CD4-positive, alpha-beta memory T cell (primary cell): ENCODE measurements at regions not wholly inside any gene's neighbourhood (a gene's known extent, or its start where the extent isn't known, plus 50 kb on each side); places are given as distances from the start of the nearest gene placed in this dataset.

Experiments used
- CTCF ChIA-PET: fragments of 350-600 bp; sonication (Branson Sonifier 250); formaldehyde crosslinking; loops from one replicate; lab custom pipeline; 2021; ENCODE audit warnings: inconsistent platforms; ENCODE audit not compliant: partially characterized antibody; lab: Charles Lee
- POLR2A ChIA-PET: fragments of 350-600 bp; sonication (Branson Sonifier 250); formaldehyde crosslinking; loops from one replicate; lab custom pipeline; 2021; ENCODE audit not compliant: partially characterized antibody; lab: Charles Lee
- DNase-seq, 5 donors: peaks; one replicate each; pipeline versions ENCODE4 v3.0.0 to v3.0.0-alpha.2; 2020 to 2022; ENCODE audit warnings: mixed read lengths in 1 of 5
- H3K27ac ChIP-seq: one replicate; pipeline ENCODE4 v1.7.0; 2013; ENCODE audit warnings: low read depth, low read length
- H3K27me3 ChIP-seq: 2 replicates; pipeline ENCODE4 v1.7.0; 2013; ENCODE audit warnings: mild to moderate bottlenecking, low read length, moderate library complexity; ENCODE audit not compliant: insufficient read depth
- H3K36me3 ChIP-seq: 2 replicates; pipeline ENCODE4 v1.7.0; 2013; ENCODE audit warnings: mild to moderate bottlenecking, low read length, moderate library complexity; ENCODE audit not compliant: insufficient read depth
- H3K4me1 ChIP-seq: 2 replicates; pipeline ENCODE4 v1.7.0; 2013; ENCODE audit warnings: mild to moderate bottlenecking, low read length, moderate library complexity; ENCODE audit not compliant: insufficient read depth
- H3K4me3 ChIP-seq, 2 donors: one replicate each; pipeline ENCODE4 v1.7.0; 2013; ENCODE audit warnings: low read length in 2 of 2, mild to moderate bottlenecking in 1 of 2
- H3K9me3 ChIP-seq, 2 donors: one replicate each; pipeline ENCODE4 v1.7.0; 2013; ENCODE audit warnings: low read length in 2 of 2, control low read depth in 1 of 2; ENCODE audit not compliant: control insufficient read depth in 1 of 2
- H3K27ac Mint-ChIP-seq, 7 donors: one replicate each; pipeline ENCODE4 v1.8.0; 2020 to 2021; ENCODE audit warnings: mixed read lengths in 7 of 7, mild to moderate bottlenecking in 6 of 7, inconsistent platforms in 3 of 7, moderate library complexity in 3 of 7
- H3K27me3 Mint-ChIP-seq, 2 donors: one replicate each; pipeline ENCODE4 v1.8.0; 2020 to 2021; ENCODE audit warnings: mixed read lengths in 2 of 2
- H3K36me3 Mint-ChIP-seq, 2 donors: one replicate each; pipeline ENCODE4 v1.8.0; 2020 to 2021; ENCODE audit warnings: mixed read lengths in 2 of 2, inconsistent platforms in 1 of 2, mild to moderate bottlenecking in 1 of 2
- H3K4me1 Mint-ChIP-seq, 4 donors: one replicate each; pipeline ENCODE4 v1.8.0; 2020 to 2021; ENCODE audit warnings: mixed read lengths in 4 of 4, mild to moderate bottlenecking in 1 of 4
- H3K4me3 Mint-ChIP-seq, 8 donors: one replicate each; pipeline ENCODE4 v1.8.0; 2020 to 2021; ENCODE audit warnings: mixed read lengths in 8 of 8, mild to moderate bottlenecking in 7 of 8, moderate library complexity in 6 of 8, inconsistent platforms in 3 of 8
- H3K9me3 Mint-ChIP-seq, 8 donors: one replicate each; pipeline ENCODE4 v1.8.0; 2020 to 2021; ENCODE audit warnings: mixed read lengths in 8 of 8, mild to moderate bottlenecking in 5 of 8, inconsistent platforms in 3 of 8, moderate library complexity in 1 of 8
- intact Hi-C: fragments of 100-400 bp; cut with micrococcal nuclease; formaldehyde crosslinking; loops from one replicate; pipeline ENCODE4 v1.15.1; 2023

GRCh38 chr16:85171004-85171758 is 58.9 kb upstream of the CIBAR2 start:
- Histone ChIP-seq H3K36me3 (no peaks in the 10 kb centered on the region), H3K4me3 (no peak overlapping the region), H3K4me1 (no peaks in the 10 kb centered on the region), H3K27ac (no peak overlapping the region), H3K9me3 (no peaks in the 10 kb centered on the region), H3K27me3 (peaks cover 6% of the 10 kb centered on the region)
- H3K36me3 Mint-ChIP-seq: no peaks in the 10 kb centered on the region
- H3K9me3 Mint-ChIP-seq: no peaks in the 10 kb centered on the region
- ChIA-PET CTCF (no interaction called here), POLR2A (no interaction called here)
- peak overlapping the region in 2 of 8 donors; percentile 29 to 70 for H3K4me3 Mint-ChIP-seq
- H3K4me1 Mint-ChIP-seq: peaks cover 0 to 3% (median 0%) of the 10 kb centered on the region in 4 donors
- H3K27ac Mint-ChIP-seq: no peak overlapping the region
- H3K27me3 Mint-ChIP-seq: peaks cover 32 to 55% of the 10 kb centered on the region in 2 donors
- intact Hi-C loops: no loop called here
- no peak for DNase-seq

GRCh38 chr16:85171759-85172454 is 59.6 kb upstream of the CIBAR2 start:
- H3K4me3 Mint-ChIP-seq: peak overlapping the region in 4 of 8 donors; percentile 6 to 30 (median 18)
- intact Hi-C loops: no loop called here

GRCh38 chr16:85172455-85173145 is 60.3 kb upstream of the CIBAR2 start:
- H3K36me3 Mint-ChIP-seq: no peaks in the 10 kb centered on the region
- Histone ChIP-seq H3K36me3 (no peaks in the 10 kb centered on the region), H3K27me3 (peaks cover 6% of the 10 kb centered on the region), H3K4me3 (no peak overlapping the region), H3K27ac (no peak overlapping the region), H3K9me3 (no peaks in the 10 kb centered on the region), H3K4me1 (no peaks in the 10 kb centered on the region)
- H3K9me3 Mint-ChIP-seq: no peaks in the 10 kb centered on the region
- POLR2A ChIA-PET: no interaction called here
- intact Hi-C loops: no loop called here
- no peaks in the 10 kb centered on the region for H3K4me1 Mint-ChIP-seq
- no peak for DNase-seq
- H3K27me3 Mint-ChIP-seq: peaks cover 33 to 53% of the 10 kb centered on the region in 2 donors
- CTCF ChIA-PET: no interaction called here
- peak overlapping the region in 2 of 8 donors; percentile 5 to 23 for H3K4me3 Mint-ChIP-seq
- H3K27ac Mint-ChIP-seq: no peak overlapping the region

More at GRCh38 chr16:85171759-85172454, 59.6 kb upstream of the CIBAR2 start:
- no peak for DNase-seq
- ChIA-PET CTCF (no interaction called here), POLR2A (no interaction called here)
- Histone ChIP-seq H3K4me3 (no peak overlapping the region), H3K27me3 (peaks cover 6% of the 10 kb centered on the region), H3K27ac (no peak overlapping the region), H3K36me3 (no peaks in the 10 kb centered on the region), H3K4me1 (no peaks in the 10 kb centered on the region), H3K9me3 (no peaks in the 10 kb centered on the region)
- peaks cover 33 to 53% of the 10 kb centered on the region in 2 donors for H3K27me3 Mint-ChIP-seq
- no peaks in the 10 kb centered on the region for H3K9me3 Mint-ChIP-seq
- no peak overlapping the region for H3K27ac Mint-ChIP-seq
- H3K36me3 Mint-ChIP-seq: no peaks in the 10 kb centered on the region
- no peaks in the 10 kb centered on the region for H3K4me1 Mint-ChIP-seq

GRCh38 chr16:85173146-85173980 is 61.1 kb upstream of the CIBAR2 start:
- Mint-ChIP-seq H3K27ac (no peak overlapping the region), H3K4me1 (no peaks in the 10 kb centered on the region), H3K9me3 (no peaks in the 10 kb centered on the region), H3K4me3 (no peak overlapping the region), H3K27me3 (peaks cover 33 to 53% of the 10 kb centered on the region in 2 donors), H3K36me3 (no peaks in the 10 kb centered on the region)
- Histone ChIP-seq H3K27me3 (peaks cover 3% of the 10 kb centered on the region), H3K4me1 (no peaks in the 10 kb centered on the region), H3K4me3 (no peak overlapping the region), H3K36me3 (no peaks in the 10 kb centered on the region), H3K9me3 (no peaks in the 10 kb centered on the region), H3K27ac (no peak overlapping the region)
- ChIA-PET POLR2A (no interaction called here), CTCF (no interaction called here)
- no peak for DNase-seq
- intact Hi-C loops: no loop called here

- intact Hi-C loops: no loop called here
- Mint-ChIP-seq H3K27ac (no peak overlapping the region), H3K9me3 (no peaks in the 10 kb centered on the region), H3K4me1 (no peaks in the 10 kb centered on the region), H3K36me3 (no peaks in the 10 kb centered on the region), H3K4me3 (no peak overlapping the region), H3K27me3 (peaks cover 33 to 51% of the 10 kb centered on the region in 2 donors)
- H3K4me3 ChIP-seq: no peak overlapping the region
- H3K36me3 ChIP-seq: no peaks in the 10 kb centered on the region
- POLR2A ChIA-PET: no interaction called here
- H3K27me3 ChIP-seq: no peaks in the 10 kb centered on the region
- CTCF ChIA-PET: no interaction called here
- H3K27ac ChIP-seq: no peak overlapping the region
- no peaks in the 10 kb centered on the region for H3K4me1 ChIP-seq
- DNase-seq: no peak
- H3K9me3 ChIP-seq: no peaks in the 10 kb centered on the region
Observed at GRCh38 chr16:85173981-85174751, 61.9 kb upstream of the CIBAR2 start.

GRCh38 chr16:85174871-85175723 is 62.8 kb upstream of the CIBAR2 start:
- ChIA-PET CTCF (no interaction called here), POLR2A (no interaction called here)
- H3K9me3 Mint-ChIP-seq: no peaks in the 10 kb centered on the region
- peaks cover 33 to 51% of the 10 kb centered on the region in 2 donors for H3K27me3 Mint-ChIP-seq
- no peaks in the 10 kb centered on the region for H3K9me3 ChIP-seq
- no peaks in the 10 kb centered on the region for H3K36me3 Mint-ChIP-seq
- no peak overlapping the region for H3K27ac Mint-ChIP-seq
- no peaks in the 10 kb centered on the region for H3K27me3 ChIP-seq
- H3K4me3 ChIP-seq: no peak overlapping the region
- H3K27ac ChIP-seq: no peak overlapping the region
- H3K4me3 Mint-ChIP-seq: no peak overlapping the region
- no peaks in the 10 kb centered on the region for H3K4me1 ChIP-seq
- no peaks in the 10 kb centered on the region for H3K4me1 Mint-ChIP-seq
- no peak for DNase-seq
- no peaks in the 10 kb centered on the region for H3K36me3 ChIP-seq
- intact Hi-C loops: no loop called here
